Ascending aorta (tissue), 2 donors: ENCODE measurements at regions not wholly inside any gene's neighbourhood (a gene's known extent, or its start where the extent isn't known, plus 50 kb on each side); places are given as distances from the start of the nearest gene placed in this dataset.

Source experiments
- DNase-seq, 2 donors: peaks; one replicate each; pipeline ENCODE4 v3.0.0-alpha.2; 2019; ENCODE audit warnings: low spot score in 2 of 2
- H3K27ac ChIP-seq, 2 donors: fragments of 200-600 bp; sonication (generic); one replicate each; pipeline ENCODE4 v1.5.1; 2016 to 2017; ENCODE audit warnings: mild to moderate bottlenecking in 1 of 2
- H3K27me3 ChIP-seq: fragments of 200-600 bp; sonication (generic); one replicate; pipeline ENCODE4 v1.5.1; 2017
- H3K36me3 ChIP-seq, 2 donors: fragments of 200-600 bp; sonication (generic); one replicate each; pipeline ENCODE4 v1.5.1; 2016
- H3K4me1 ChIP-seq, 2 donors: fragments of 200-600 bp; sonication (generic); one replicate each; pipeline ENCODE4 v1.5.1; 2016 to 2017; ENCODE audit warnings: mild to moderate bottlenecking in 1 of 2
- H3K4me3 ChIP-seq, 2 donors: fragments of 200-600 bp; sonication (generic); one replicate each; pipeline ENCODE4 v1.5.1; 2016 to 2017; ENCODE audit warnings: mild to moderate bottlenecking in 1 of 2
- H3K9me3 ChIP-seq, 2 donors: fragments of 200-600 bp; sonication (generic); one replicate each; pipeline ENCODE4 v1.5.1; 2016
- intact Hi-C: fragments of 100-400 bp; cut with DNase I; formaldehyde crosslinking; loops from one replicate; pipeline ENCODE4 v1.15.1; 2023
- TF ChIP-seq, protein P1 (sequence below), 3 experiments: fragments of 200-600 bp in 2 of 3; fragments of 450-650 bp in 1 of 3; sonication (generic) in 2 of 3; IDR thresholded peaks; one replicate each; pipeline ENCODE4 v1.5.1; 2016 to 2019; ENCODE audit warnings: antibody characterized with exemption in 3 of 3, mild to moderate bottlenecking in 1 of 3, moderate library complexity in 1 of 3

DNA sequence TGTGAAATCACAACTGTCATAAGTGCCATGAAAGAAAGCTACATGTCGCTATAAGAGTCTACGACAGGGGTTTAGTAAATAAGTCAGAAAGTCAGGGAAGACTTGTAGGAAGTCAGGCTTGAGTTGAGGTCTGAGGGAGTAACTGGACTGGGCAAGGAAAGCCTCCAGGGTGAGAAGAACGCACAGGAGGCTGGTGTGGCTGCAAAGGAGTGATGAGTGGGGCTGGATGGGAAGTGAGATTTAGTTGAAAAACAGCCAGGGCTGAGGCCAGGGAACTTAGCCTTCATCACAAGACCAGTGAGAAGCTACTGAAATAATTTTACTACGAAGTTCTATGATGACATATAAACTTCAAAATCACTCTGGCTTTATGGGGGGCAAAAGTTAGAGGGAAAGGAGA is 763.7 kb upstream of the PHF14 start:
- no peaks in the 10 kb centered on the region for H3K4me1 ChIP-seq
- DNase-seq: no peak
- TF ChIP-seq, protein P1, sequence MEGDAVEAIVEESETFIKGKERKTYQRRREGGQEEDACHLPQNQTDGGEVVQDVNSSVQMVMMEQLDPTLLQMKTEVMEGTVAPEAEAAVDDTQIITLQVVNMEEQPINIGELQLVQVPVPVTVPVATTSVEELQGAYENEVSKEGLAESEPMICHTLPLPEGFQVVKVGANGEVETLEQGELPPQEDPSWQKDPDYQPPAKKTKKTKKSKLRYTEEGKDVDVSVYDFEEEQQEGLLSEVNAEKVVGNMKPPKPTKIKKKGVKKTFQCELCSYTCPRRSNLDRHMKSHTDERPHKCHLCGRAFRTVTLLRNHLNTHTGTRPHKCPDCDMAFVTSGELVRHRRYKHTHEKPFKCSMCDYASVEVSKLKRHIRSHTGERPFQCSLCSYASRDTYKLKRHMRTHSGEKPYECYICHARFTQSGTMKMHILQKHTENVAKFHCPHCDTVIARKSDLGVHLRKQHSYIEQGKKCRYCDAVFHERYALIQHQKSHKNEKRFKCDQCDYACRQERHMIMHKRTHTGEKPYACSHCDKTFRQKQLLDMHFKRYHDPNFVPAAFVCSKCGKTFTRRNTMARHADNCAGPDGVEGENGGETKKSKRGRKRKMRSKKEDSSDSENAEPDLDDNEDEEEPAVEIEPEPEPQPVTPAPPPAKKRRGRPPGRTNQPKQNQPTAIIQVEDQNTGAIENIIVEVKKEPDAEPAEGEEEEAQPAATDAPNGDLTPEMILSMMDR (IDR thresholded peaks at IDR 0.05): no peak
- H3K27ac ChIP-seq: no peak overlapping the region
- intact Hi-C loops: no loop called here
- H3K27me3 ChIP-seq: no peaks in the 10 kb centered on the region
- no peaks in the 10 kb centered on the region for H3K9me3 ChIP-seq
- H3K36me3 ChIP-seq: no peaks in the 10 kb centered on the region
- H3K4me3 ChIP-seq: no peak overlapping the region

DNA sequence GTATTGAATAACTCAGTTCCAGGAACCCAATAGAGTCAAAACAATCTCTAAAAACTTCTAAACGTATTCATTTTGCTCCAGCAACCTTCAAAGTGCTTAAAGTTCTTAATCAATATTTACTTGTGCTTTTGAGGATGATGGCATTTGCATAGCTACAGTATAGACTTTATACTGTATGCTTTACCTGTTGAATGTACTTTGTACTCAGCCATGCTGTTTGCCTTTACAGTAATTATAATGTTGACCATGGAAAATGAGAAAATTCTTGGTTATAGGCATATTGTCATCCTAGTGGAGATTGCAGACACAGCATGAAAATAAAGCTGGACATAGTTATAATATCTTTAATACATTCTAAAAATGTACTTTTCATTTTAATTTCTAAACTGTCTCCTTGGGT is 762.7 kb upstream of the PHF14 start:
- no peaks in the 10 kb centered on the region for H3K27me3 ChIP-seq
- no peaks in the 10 kb centered on the region for H3K4me1 ChIP-seq
- no peaks in the 10 kb centered on the region for H3K9me3 ChIP-seq
- no peak overlapping the region for H3K4me3 ChIP-seq
- TF ChIP-seq, protein P1 (IDR thresholded peaks at IDR 0.05): no peak
- H3K36me3 ChIP-seq: no peaks in the 10 kb centered on the region
- no peak overlapping the region for H3K27ac ChIP-seq
- no peak for DNase-seq
- intact Hi-C loops: no loop called here

DNA sequence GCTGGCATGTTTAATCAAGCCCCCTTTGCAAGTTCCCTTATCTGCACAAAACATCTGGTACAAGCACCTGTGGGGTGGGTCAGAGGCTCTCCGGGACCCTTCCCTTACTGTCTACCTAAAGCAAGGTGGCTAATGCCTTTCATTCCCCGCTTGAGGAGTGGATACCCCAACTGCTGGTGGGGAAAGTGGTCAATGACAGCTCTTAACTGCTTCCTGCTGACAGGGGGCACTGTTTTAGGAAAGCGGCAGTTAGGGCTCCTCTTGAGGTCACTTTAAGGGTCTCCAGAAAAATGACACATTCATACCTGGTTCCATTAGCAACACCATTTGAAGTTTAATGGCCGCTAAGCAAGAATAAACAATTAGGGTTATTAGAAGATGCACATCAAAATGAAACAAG is 761.8 kb upstream of the PHF14 start:
- TF ChIP-seq, protein P1 (IDR thresholded peaks at IDR 0.05): no peak
- intact Hi-C loops: no loop called here
- Histone ChIP-seq H3K27ac (no peak overlapping the region), H3K4me1 (no peaks in the 10 kb centered on the region), H3K36me3 (no peaks in the 10 kb centered on the region), H3K9me3 (no peaks in the 10 kb centered on the region), H3K27me3 (no peaks in the 10 kb centered on the region), H3K4me3 (no peak overlapping the region)
- DNase-seq: no peak

DNA sequence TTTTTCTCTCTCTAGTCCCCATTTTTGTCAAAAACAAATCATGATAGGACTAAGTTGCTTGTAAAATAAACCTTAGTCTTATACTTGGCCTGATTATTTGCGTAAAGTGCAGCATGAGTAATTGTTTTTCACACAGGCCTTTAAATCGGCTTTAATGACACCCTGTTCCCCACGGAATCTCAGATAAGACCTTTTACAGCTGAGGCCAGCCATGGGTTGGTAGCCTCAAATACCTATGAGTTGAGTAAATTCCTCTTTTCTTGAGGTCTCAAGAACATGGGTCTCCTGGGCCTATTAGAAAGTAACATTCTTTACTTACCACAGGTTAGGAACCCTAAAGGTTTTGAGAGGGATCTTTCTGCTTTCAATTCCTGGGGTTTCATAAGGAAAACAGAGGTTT is 761.0 kb upstream of the PHF14 start:
- no peak for DNase-seq
- no peaks in the 10 kb centered on the region for H3K27me3 ChIP-seq
- TF ChIP-seq, protein P1 (IDR thresholded peaks at IDR 0.05): no peak
- H3K36me3 ChIP-seq: no peaks in the 10 kb centered on the region
- H3K4me3 ChIP-seq: no peak overlapping the region
- H3K4me1 ChIP-seq: no peaks in the 10 kb centered on the region
- no peaks in the 10 kb centered on the region for H3K9me3 ChIP-seq
- no peak overlapping the region for H3K27ac ChIP-seq
- intact Hi-C loops: no loop called here

DNA sequence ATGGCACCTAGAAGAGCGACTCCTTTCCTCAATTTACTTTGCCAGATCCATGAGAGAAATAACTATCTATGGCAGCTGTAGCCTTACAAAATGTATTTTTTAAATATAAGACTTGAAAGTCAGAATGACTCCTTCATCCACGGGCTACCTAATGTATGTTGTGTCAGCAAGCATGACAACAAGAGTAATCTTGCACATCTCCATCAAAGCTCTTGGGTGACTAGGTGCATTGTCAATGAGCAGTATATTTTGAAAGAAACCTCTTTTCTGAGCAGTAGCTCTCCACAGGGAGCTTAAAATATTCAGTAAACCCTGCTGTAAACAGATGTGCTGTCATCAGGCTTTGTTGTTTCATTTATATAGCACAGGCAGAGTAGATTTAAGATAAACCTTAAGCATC is 757.2 kb upstream of the PHF14 start:
- Histone ChIP-seq H3K4me3 (no peak overlapping the region), H3K27me3 (no peaks in the 10 kb centered on the region), H3K9me3 (no peaks in the 10 kb centered on the region), H3K27ac (no peak overlapping the region), H3K4me1 (no peaks in the 10 kb centered on the region), H3K36me3 (no peaks in the 10 kb centered on the region)
- DNase-seq: no peak
- TF ChIP-seq, protein P1 (IDR thresholded peaks at IDR 0.05): no peak
- intact Hi-C loops: no loop called here

DNA sequence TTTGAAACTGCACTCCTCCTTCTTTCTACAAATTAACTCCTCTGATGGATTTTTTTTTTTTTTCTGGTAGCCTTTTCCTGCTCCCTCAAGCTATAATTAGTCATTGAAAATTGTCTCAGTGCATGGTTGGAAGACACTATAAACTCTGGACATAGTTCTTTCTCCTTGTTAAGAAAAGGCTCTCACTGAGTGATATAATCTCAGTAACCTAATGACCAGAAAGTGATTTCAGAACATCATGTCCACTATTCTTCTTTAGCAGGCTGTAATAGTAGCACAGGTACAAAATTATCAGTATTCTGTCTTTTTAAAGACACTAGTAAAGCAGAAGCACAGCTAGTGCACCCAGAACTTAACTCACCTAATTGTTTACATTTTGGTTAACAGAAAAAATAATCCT is 752.6 kb upstream of the PHF14 start:
- Histone ChIP-seq H3K27me3 (no peaks in the 10 kb centered on the region), H3K4me3 (no peak overlapping the region), H3K4me1 (no peaks in the 10 kb centered on the region), H3K27ac (no peak overlapping the region), H3K36me3 (no peaks in the 10 kb centered on the region), H3K9me3 (no peaks in the 10 kb centered on the region)
- intact Hi-C loops: no loop called here
- DNase-seq: no peak
- TF ChIP-seq, protein P1 (IDR thresholded peaks at IDR 0.05): no peak
